ENCODE measurements at regions not wholly inside any gene's neighbourhood (a gene's known extent, or its start where the extent isn't known, plus 50 kb on each side); places are given as distances from the start of the nearest gene placed in this dataset.

GRCh38 chr13:105969761-105970160 is 565.7 kb downstream of the EFNB2 start:
- Histone ChIP-seq H3K23ac (ENCODE audit: low read depth, low read length, poor library complexity) (no peak overlapping the region), H3K14ac (ENCODE audit: low read length) (no peak overlapping the region), H3K27me3 (ENCODE audit: control insufficient read depth in 3 of 3, insufficient read depth in 3 of 3, low read depth in 1 of 3, low read length in 3 of 3) (no peaks in the 10 kb centered on the region), H3K27ac (replicated peaks; ENCODE audit: low read length) (no peak overlapping the region), H3K4me3 (ENCODE audit: low read length in 2 of 2) (no peak overlapping the region), H2BK120ac (ENCODE audit: low read depth, low read length) (no peak overlapping the region), H3K4ac (ENCODE audit: low read length) (no peak overlapping the region), H3K18ac (ENCODE audit: low read length) (no peak overlapping the region), H4K8ac (ENCODE audit: low read depth, low read length) (no peak overlapping the region), H3K4me1 (ENCODE audit: control insufficient read depth in 2 of 2, insufficient read depth in 1 of 2, low read depth in 1 of 2, low read length in 2 of 2) (peaks cover 1 to 4% of the 10 kb centered on the region in 2 donors), H2BK15ac (ENCODE audit: low read length) (no peak overlapping the region), H2BK5ac (ENCODE audit: low read length) (no peak overlapping the region), H2AFZ (ENCODE audit: low read length) (no peak overlapping the region), H3K4me2 (ENCODE audit: insufficient read depth, low read length, poor library complexity, severe bottlenecking) (no peak overlapping the region), H4K91ac (ENCODE audit: low read depth, low read length, poor library complexity) (no peak overlapping the region), H2BK12ac (ENCODE audit: low read length) (no peak overlapping the region), H3K9ac (ENCODE audit: low read depth, low read length, poor library complexity) (no peak overlapping the region), H3K9me3 (replicated peaks in 1 of 2; ENCODE audit: control insufficient read depth in 2 of 2, insufficient read depth in 1 of 2, low read depth in 1 of 2, low read length in 2 of 2) (no peaks in the 10 kb centered on the region), H2AK5ac (ENCODE audit: low read depth, low read length) (no peak overlapping the region), H3K36me3 (replicated peaks in 1 of 2; ENCODE audit: control insufficient read depth in 2 of 2, insufficient read depth in 2 of 2, low read length in 2 of 2) (no peaks in the 10 kb centered on the region), H3K79me1 (ENCODE audit: low read depth, low read length) (no peaks in the 10 kb centered on the region)
- no CpG with 5 or more reads among the region's 4 CpGs for WGBS, 2 donors (ENCODE audit: extremely low coverage in 2 of 2, insufficient read length in 2 of 2, insufficient replicate concordance in 1 of 2)
- DNase-seq (ENCODE audit: low spot score) = no peak

GRCh38 chr13:105965910-105966309 is 569.6 kb downstream of the EFNB2 start:
- Histone ChIP-seq H2BK120ac (ENCODE audit: low read depth, low read length) (no peak overlapping the region), H2BK5ac (ENCODE audit: low read length) (no peak overlapping the region), H3K23ac (ENCODE audit: low read depth, low read length, poor library complexity) (no peak overlapping the region), H2AK5ac (ENCODE audit: low read depth, low read length) (no peak overlapping the region), H3K36me3 (replicated peaks in 1 of 2; ENCODE audit: control insufficient read depth in 2 of 2, insufficient read depth in 2 of 2, low read length in 2 of 2) (no peaks in the 10 kb centered on the region), H2BK12ac (ENCODE audit: low read length) (no peak overlapping the region), H3K14ac (ENCODE audit: low read length) (no peak overlapping the region), H3K27me3 (ENCODE audit: control insufficient read depth in 3 of 3, insufficient read depth in 3 of 3, low read depth in 1 of 3, low read length in 3 of 3) (no peaks in the 10 kb centered on the region), H3K4me1 (ENCODE audit: control insufficient read depth in 2 of 2, insufficient read depth in 1 of 2, low read depth in 1 of 2, low read length in 2 of 2) (no peaks in the 10 kb centered on the region), H4K91ac (ENCODE audit: low read depth, low read length, poor library complexity) (no peak overlapping the region), H3K4me2 (ENCODE audit: insufficient read depth, low read length, poor library complexity, severe bottlenecking) (no peak overlapping the region), H3K79me1 (ENCODE audit: low read depth, low read length) (no peaks in the 10 kb centered on the region), H3K9me3 (replicated peaks in 1 of 2; ENCODE audit: control insufficient read depth in 2 of 2, insufficient read depth in 1 of 2, low read depth in 1 of 2, low read length in 2 of 2) (no peaks in the 10 kb centered on the region), H3K4me3 (ENCODE audit: low read length in 2 of 2) (no peak overlapping the region), H3K4ac (ENCODE audit: low read length) (no peak overlapping the region), H2AFZ (ENCODE audit: low read length) (no peak overlapping the region), H3K27ac (replicated peaks; ENCODE audit: low read length) (no peak overlapping the region), H3K18ac (ENCODE audit: low read length) (no peak overlapping the region), H2BK15ac (ENCODE audit: low read length) (no peak overlapping the region), H4K8ac (ENCODE audit: low read depth, low read length) (no peak overlapping the region), H3K9ac (ENCODE audit: low read depth, low read length, poor library complexity) (no peak overlapping the region)
- no peak for DNase-seq (ENCODE audit: low spot score)
- no CpG with 5 or more reads among the region's 7 CpGs for WGBS, 2 donors (ENCODE audit: extremely low coverage in 2 of 2, insufficient read length in 2 of 2, insufficient replicate concordance in 1 of 2)

GRCh38 chr13:105962080-105962479 is 573.4 kb downstream of the EFNB2 start:
- no peak overlapping the region for H4K91ac ChIP-seq (ENCODE audit: low read depth, low read length, poor library complexity)
- no peak overlapping the region for H3K23ac ChIP-seq (ENCODE audit: low read depth, low read length, poor library complexity)
- no peak overlapping the region for H2BK12ac ChIP-seq (ENCODE audit: low read length)
- H3K27me3 ChIP-seq (ENCODE audit: control insufficient read depth in 3 of 3, insufficient read depth in 3 of 3, low read depth in 1 of 3, low read length in 3 of 3) = no peaks in the 10 kb centered on the region
- H3K18ac ChIP-seq (ENCODE audit: low read length) = no peak overlapping the region
- no peak overlapping the region for H3K4me2 ChIP-seq (ENCODE audit: insufficient read depth, low read length, poor library complexity, severe bottlenecking)
- H2BK15ac ChIP-seq (ENCODE audit: low read length) = no peak overlapping the region
- peaks cover 0 to 3% of the 10 kb centered on the region in 2 donors for H3K9me3 ChIP-seq (replicated peaks in 1 of 2; ENCODE audit: control insufficient read depth in 2 of 2, insufficient read depth in 1 of 2, low read depth in 1 of 2, low read length in 2 of 2)
- H3K4ac ChIP-seq (ENCODE audit: low read length) = no peak overlapping the region
- H3K4me3 ChIP-seq (ENCODE audit: low read length in 2 of 2) = no peak overlapping the region
- no peak overlapping the region for H3K9ac ChIP-seq (ENCODE audit: low read depth, low read length, poor library complexity)
- no peak overlapping the region for H2AK5ac ChIP-seq (ENCODE audit: low read depth, low read length)
- no peak overlapping the region for H2BK5ac ChIP-seq (ENCODE audit: low read length)
- no peak overlapping the region for H3K27ac ChIP-seq (replicated peaks; ENCODE audit: low read length)
- H2AFZ ChIP-seq (ENCODE audit: low read length) = no peak overlapping the region
- H3K4me1 ChIP-seq (ENCODE audit: control insufficient read depth in 2 of 2, insufficient read depth in 1 of 2, low read depth in 1 of 2, low read length in 2 of 2) = peaks cover 0 to 2% of the 10 kb centered on the region in 2 donors
- no peaks in the 10 kb centered on the region for H3K79me1 ChIP-seq (ENCODE audit: low read depth, low read length)
- no peak for DNase-seq (ENCODE audit: low spot score)
- H2BK120ac ChIP-seq (ENCODE audit: low read depth, low read length) = no peak overlapping the region
- no CpG with 5 or more reads among the region's 7 CpGs for WGBS, 2 donors (ENCODE audit: extremely low coverage in 2 of 2, insufficient read length in 2 of 2, insufficient replicate concordance in 1 of 2)
- H3K14ac ChIP-seq (ENCODE audit: low read length) = no peak overlapping the region
- H4K8ac ChIP-seq (ENCODE audit: low read depth, low read length) = no peak overlapping the region
- no peaks in the 10 kb centered on the region for H3K36me3 ChIP-seq (replicated peaks in 1 of 2; ENCODE audit: control insufficient read depth in 2 of 2, insufficient read depth in 2 of 2, low read length in 2 of 2)

GRCh38 chr13:105961438-105961837 is 574.0 kb downstream of the EFNB2 start:
- Histone ChIP-seq H3K27me3 (ENCODE audit: control insufficient read depth in 3 of 3, insufficient read depth in 3 of 3, low read depth in 1 of 3, low read length in 3 of 3) (no peaks in the 10 kb centered on the region), H2BK12ac (ENCODE audit: low read length) (no peak overlapping the region), H3K79me1 (ENCODE audit: low read depth, low read length) (no peaks in the 10 kb centered on the region), H4K8ac (ENCODE audit: low read depth, low read length) (no peak overlapping the region), H3K23ac (ENCODE audit: low read depth, low read length, poor library complexity) (no peak overlapping the region), H3K27ac (replicated peaks; ENCODE audit: low read length) (no peak overlapping the region), H3K18ac (ENCODE audit: low read length) (no peak overlapping the region), H2BK120ac (ENCODE audit: low read depth, low read length) (no peak overlapping the region), H3K4me1 (ENCODE audit: control insufficient read depth in 2 of 2, insufficient read depth in 1 of 2, low read depth in 1 of 2, low read length in 2 of 2) (peaks cover 0 to 2% of the 10 kb centered on the region in 2 donors), H3K9ac (ENCODE audit: low read depth, low read length, poor library complexity) (no peak overlapping the region), H3K4me2 (ENCODE audit: insufficient read depth, low read length, poor library complexity, severe bottlenecking) (no peak overlapping the region), H2BK15ac (ENCODE audit: low read length) (no peak overlapping the region), H3K4me3 (ENCODE audit: low read length in 2 of 2) (no peak overlapping the region), H3K9me3 (replicated peaks in 1 of 2; ENCODE audit: control insufficient read depth in 2 of 2, insufficient read depth in 1 of 2, low read depth in 1 of 2, low read length in 2 of 2) (peaks cover 0 to 3% of the 10 kb centered on the region in 2 donors), H3K4ac (ENCODE audit: low read length) (no peak overlapping the region), H4K91ac (ENCODE audit: low read depth, low read length, poor library complexity) (no peak overlapping the region), H2BK5ac (ENCODE audit: low read length) (no peak overlapping the region), H2AFZ (ENCODE audit: low read length) (no peak overlapping the region), H3K14ac (ENCODE audit: low read length) (no peak overlapping the region), H3K36me3 (replicated peaks in 1 of 2; ENCODE audit: control insufficient read depth in 2 of 2, insufficient read depth in 2 of 2, low read length in 2 of 2) (no peaks in the 10 kb centered on the region), H2AK5ac (ENCODE audit: low read depth, low read length) (no peak overlapping the region)
- WGBS, 2 donors (ENCODE audit: extremely low coverage in 2 of 2, insufficient read length in 2 of 2, insufficient replicate concordance in 1 of 2) = no CpG with 5 or more reads among the region's 5 CpGs
- DNase-seq (ENCODE audit: low spot score) = no peak

All from neuronal stem cell (in vitro differentiated cells).